ENCODE measurements at regions not wholly inside any gene's neighbourhood (a gene's known extent, or its start where the extent isn't known, plus 50 kb on each side); places are given as distances from the start of the nearest gene placed in this dataset.

- no peaks in the 10 kb centered on the region for H3K4me1 ChIP-seq (ENCODE audit: control insufficient read depth, insufficient read depth, low read length)
- no peaks in the 10 kb centered on the region for H3K9me3 ChIP-seq (ENCODE audit: control insufficient read depth, insufficient read depth, low read length)
- no peaks in the 10 kb centered on the region for H3K27me3 ChIP-seq (ENCODE audit: control insufficient read depth, insufficient read depth, low read length)
- H3K36me3 ChIP-seq (ENCODE audit: control insufficient read depth, insufficient read depth, low read length) = no peaks in the 10 kb centered on the region
- H3K9ac ChIP-seq (ENCODE audit: low read depth, low read length) = no peak overlapping the region
- H3K4me3 ChIP-seq (ENCODE audit: low read depth, low read length) = no peak overlapping the region
Measured at GRCh38 chr9:108535526-108535925, 320.3 kb downstream of the ACTL7B start.

- no peaks in the 10 kb centered on the region for H3K9me3 ChIP-seq (ENCODE audit: control insufficient read depth, insufficient read depth, low read length)
- H3K9ac ChIP-seq (ENCODE audit: low read depth, low read length) = no peak overlapping the region
- no peaks in the 10 kb centered on the region for H3K36me3 ChIP-seq (ENCODE audit: control insufficient read depth, insufficient read depth, low read length)
- H3K4me3 ChIP-seq (ENCODE audit: low read depth, low read length) = no peak overlapping the region
- H3K27me3 ChIP-seq (ENCODE audit: control insufficient read depth, insufficient read depth, low read length) = no peaks in the 10 kb centered on the region
- H3K4me1 ChIP-seq (ENCODE audit: control insufficient read depth, insufficient read depth, low read length) = no peaks in the 10 kb centered on the region
Measured at GRCh38 chr9:108534741-108535140, 321.0 kb downstream of the ACTL7B start.

DNA sequence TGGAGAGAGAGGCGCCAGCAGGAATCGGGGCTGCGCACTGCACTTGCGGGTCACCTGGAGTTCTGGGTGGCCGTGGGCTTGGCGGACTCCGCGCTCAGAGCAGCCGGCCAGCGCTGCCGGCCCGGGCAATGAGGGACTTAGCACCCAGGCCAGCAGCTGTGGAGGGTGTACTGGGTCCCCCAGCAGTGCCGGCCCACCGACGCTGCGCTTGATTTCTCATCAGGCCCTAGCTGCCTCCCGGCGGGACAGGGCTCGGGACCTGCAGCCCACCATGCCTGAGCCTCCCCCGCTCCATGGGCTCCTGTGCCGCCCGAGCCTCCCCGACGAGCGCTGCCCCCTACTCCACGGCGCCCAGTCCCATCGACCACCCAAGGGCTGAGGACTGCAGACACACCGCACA lies 325.6 kb downstream of the ACTL7B start:
- H3K9me3 ChIP-seq (ENCODE audit: control insufficient read depth, insufficient read depth, low read length) = no peaks in the 10 kb centered on the region
- H3K4me3 ChIP-seq (ENCODE audit: low read depth, low read length) = no peak overlapping the region
- H3K36me3 ChIP-seq (ENCODE audit: control insufficient read depth, insufficient read depth, low read length) = no peaks in the 10 kb centered on the region
- H3K27me3 ChIP-seq (ENCODE audit: control insufficient read depth, insufficient read depth, low read length) = no peaks in the 10 kb centered on the region
- H3K9ac ChIP-seq (ENCODE audit: low read depth, low read length) = no peak overlapping the region
- H3K4me1 ChIP-seq (ENCODE audit: control insufficient read depth, insufficient read depth, low read length) = no peaks in the 10 kb centered on the region

- H3K27me3 ChIP-seq (ENCODE audit: control insufficient read depth, insufficient read depth, low read length) = no peaks in the 10 kb centered on the region
- no peaks in the 10 kb centered on the region for H3K36me3 ChIP-seq (ENCODE audit: control insufficient read depth, insufficient read depth, low read length)
- H3K4me3 ChIP-seq (ENCODE audit: low read depth, low read length) = no peak overlapping the region
- H3K9me3 ChIP-seq (ENCODE audit: control insufficient read depth, insufficient read depth, low read length) = no peaks in the 10 kb centered on the region
- H3K4me1 ChIP-seq (ENCODE audit: control insufficient read depth, insufficient read depth, low read length) = no peaks in the 10 kb centered on the region
- H3K9ac ChIP-seq (ENCODE audit: low read depth, low read length) = no peak overlapping the region
Measured at GRCh38 chr9:108528231-108528630, 327.6 kb downstream of the ACTL7B start.

DNA sequence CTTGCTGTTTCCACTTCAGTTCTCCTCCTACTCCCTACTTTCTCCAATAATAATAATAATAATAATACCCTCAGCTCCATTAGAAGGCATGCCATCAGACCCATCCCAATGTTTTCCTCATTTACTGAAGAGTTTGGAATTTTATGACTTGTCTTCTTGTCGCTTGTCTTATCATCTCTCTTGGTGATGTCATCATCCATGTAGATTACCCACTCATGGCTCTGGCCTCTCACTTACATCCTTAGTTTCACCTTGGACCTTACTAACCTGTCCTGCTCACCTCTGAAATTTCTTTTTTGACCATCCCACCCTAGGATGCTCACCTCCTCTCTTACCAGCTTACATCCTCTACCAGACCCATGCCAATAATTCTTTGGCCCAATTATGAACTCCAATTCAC lies 329.3 kb downstream of the ACTL7B start:
- H3K9me3 ChIP-seq (ENCODE audit: control insufficient read depth, insufficient read depth, low read length) = no peaks in the 10 kb centered on the region
- no peaks in the 10 kb centered on the region for H3K27me3 ChIP-seq (ENCODE audit: control insufficient read depth, insufficient read depth, low read length)
- H3K36me3 ChIP-seq (ENCODE audit: control insufficient read depth, insufficient read depth, low read length) = no peaks in the 10 kb centered on the region
- H3K4me1 ChIP-seq (ENCODE audit: control insufficient read depth, insufficient read depth, low read length) = no peaks in the 10 kb centered on the region
- no peak overlapping the region for H3K4me3 ChIP-seq (ENCODE audit: low read depth, low read length)
- no peak overlapping the region for H3K9ac ChIP-seq (ENCODE audit: low read depth, low read length)

DNA sequence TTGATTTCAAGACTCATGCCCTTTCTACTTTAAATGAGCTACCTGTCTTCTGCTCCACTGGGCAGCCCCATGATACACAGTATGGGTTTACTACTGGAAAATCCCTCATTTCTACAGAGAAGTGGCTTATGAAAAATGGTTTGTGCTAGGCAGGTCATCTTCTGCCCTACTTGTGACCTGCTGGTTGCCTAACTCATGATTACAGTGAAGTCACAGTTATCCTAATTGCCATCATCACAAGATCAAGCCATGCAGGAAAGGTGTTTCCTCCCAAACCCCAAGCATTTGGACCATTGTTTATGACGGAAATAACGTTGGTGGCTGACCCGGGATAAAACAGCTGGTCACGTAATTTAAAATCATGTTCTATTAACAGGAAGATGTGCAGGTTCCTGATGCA lies 330.6 kb downstream of the ACTL7B start:
- Histone ChIP-seq H3K9me3 (ENCODE audit: control insufficient read depth, insufficient read depth, low read length) (no peaks in the 10 kb centered on the region), H3K27me3 (ENCODE audit: control insufficient read depth, insufficient read depth, low read length) (no peaks in the 10 kb centered on the region), H3K36me3 (ENCODE audit: control insufficient read depth, insufficient read depth, low read length) (no peaks in the 10 kb centered on the region), H3K4me3 (ENCODE audit: low read depth, low read length) (no peak overlapping the region), H3K4me1 (ENCODE audit: control insufficient read depth, insufficient read depth, low read length) (no peaks in the 10 kb centered on the region), H3K9ac (ENCODE audit: low read depth, low read length) (no peak overlapping the region)

DNA sequence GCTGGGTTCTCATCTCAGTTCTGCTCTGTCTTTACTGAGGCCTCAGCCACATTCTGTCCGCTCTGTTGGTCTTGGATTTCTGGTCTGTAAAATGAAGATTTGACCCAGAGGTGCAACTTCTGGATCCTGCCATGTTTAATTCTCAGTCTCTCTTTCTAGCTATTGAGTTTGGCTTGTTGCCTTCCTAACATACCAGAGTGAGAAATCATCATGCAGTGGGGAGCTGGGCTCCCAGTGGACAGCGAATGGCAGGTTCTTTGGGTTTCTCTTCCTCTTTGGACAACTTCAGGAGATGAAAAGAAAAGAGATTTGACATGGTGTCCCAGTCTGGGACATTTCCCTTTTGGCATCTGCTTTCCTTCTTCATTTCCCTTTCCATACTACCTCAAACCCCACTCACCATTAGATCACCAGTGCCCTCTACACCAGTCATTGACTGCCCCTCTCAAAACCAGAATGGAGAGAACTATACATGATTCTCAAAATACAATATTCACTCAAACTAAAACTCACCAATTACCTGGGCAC lies 334.7 kb downstream of the ACTL7B start:
- Histone ChIP-seq H3K9ac (ENCODE audit: low read depth, low read length) (no peak overlapping the region), H3K9me3 (ENCODE audit: control insufficient read depth, insufficient read depth, low read length) (no peaks in the 10 kb centered on the region), H3K27me3 (ENCODE audit: control insufficient read depth, insufficient read depth, low read length) (no peaks in the 10 kb centered on the region), H3K4me1 (ENCODE audit: control insufficient read depth, insufficient read depth, low read length) (no peaks in the 10 kb centered on the region), H3K4me3 (ENCODE audit: low read depth, low read length) (no peak overlapping the region), H3K36me3 (ENCODE audit: control insufficient read depth, insufficient read depth, low read length) (no peaks in the 10 kb centered on the region)

DNA sequence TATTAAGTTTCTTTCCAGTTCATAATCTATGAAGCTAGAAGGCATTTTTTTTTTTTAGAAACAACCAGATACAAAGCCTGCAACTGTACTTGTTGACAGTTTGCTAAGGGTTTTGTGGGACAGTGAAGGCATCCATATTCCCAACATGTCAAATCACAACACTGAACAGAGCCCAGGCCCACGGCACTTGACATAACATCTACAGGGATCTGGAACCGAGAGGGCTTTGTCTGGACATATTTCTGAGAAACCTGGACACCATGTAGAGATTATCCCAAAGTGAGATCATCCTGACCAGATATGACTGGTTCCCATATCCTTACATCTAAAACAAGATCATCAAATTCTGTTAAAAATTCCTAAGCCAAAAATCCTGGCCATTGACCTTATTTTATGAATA lies 336.3 kb downstream of the ACTL7B start:
- no peak overlapping the region for H3K4me3 ChIP-seq (ENCODE audit: low read depth, low read length)
- no peak overlapping the region for H3K9ac ChIP-seq (ENCODE audit: low read depth, low read length)
- no peaks in the 10 kb centered on the region for H3K36me3 ChIP-seq (ENCODE audit: control insufficient read depth, insufficient read depth, low read length)
- H3K9me3 ChIP-seq (ENCODE audit: control insufficient read depth, insufficient read depth, low read length) = no peaks in the 10 kb centered on the region
- H3K4me1 ChIP-seq (ENCODE audit: control insufficient read depth, insufficient read depth, low read length) = no peaks in the 10 kb centered on the region
- H3K27me3 ChIP-seq (ENCODE audit: control insufficient read depth, insufficient read depth, low read length) = no peaks in the 10 kb centered on the region

GRCh38 chr9:108517651-108518365 lies 338.0 kb downstream of the ACTL7B start:
- H3K9ac ChIP-seq (ENCODE audit: low read depth, low read length) = no peak overlapping the region

GRCh38 chr9:108516391-108516790 lies 339.4 kb downstream of the ACTL7B start:
- no peak overlapping the region for H3K9ac ChIP-seq (ENCODE audit: low read depth, low read length)
- H3K4me1 ChIP-seq (ENCODE audit: control insufficient read depth, insufficient read depth, low read length) = no peaks in the 10 kb centered on the region
- H3K4me3 ChIP-seq (ENCODE audit: low read depth, low read length) = no peak overlapping the region
- no peaks in the 10 kb centered on the region for H3K27me3 ChIP-seq (ENCODE audit: control insufficient read depth, insufficient read depth, low read length)
- no peaks in the 10 kb centered on the region for H3K9me3 ChIP-seq (ENCODE audit: control insufficient read depth, insufficient read depth, low read length)
- no peaks in the 10 kb centered on the region for H3K36me3 ChIP-seq (ENCODE audit: control insufficient read depth, insufficient read depth, low read length)

More at GRCh38 chr9:108517651-108518365, 338.0 kb downstream of the ACTL7B start:
- H3K9me3 ChIP-seq (ENCODE audit: control insufficient read depth, insufficient read depth, low read length) = no peaks in the 10 kb centered on the region
- no peak overlapping the region for H3K4me3 ChIP-seq (ENCODE audit: low read depth, low read length)
- no peaks in the 10 kb centered on the region for H3K27me3 ChIP-seq (ENCODE audit: control insufficient read depth, insufficient read depth, low read length)
- H3K36me3 ChIP-seq (ENCODE audit: control insufficient read depth, insufficient read depth, low read length) = no peaks in the 10 kb centered on the region
- no peaks in the 10 kb centered on the region for H3K4me1 ChIP-seq (ENCODE audit: control insufficient read depth, insufficient read depth, low read length)

GRCh38 chr9:108515856-108516255 lies 339.9 kb downstream of the ACTL7B start:
- Histone ChIP-seq H3K4me1 (ENCODE audit: control insufficient read depth, insufficient read depth, low read length) (no peaks in the 10 kb centered on the region), H3K4me3 (ENCODE audit: low read depth, low read length) (no peak overlapping the region), H3K27me3 (ENCODE audit: control insufficient read depth, insufficient read depth, low read length) (no peaks in the 10 kb centered on the region), H3K9ac (ENCODE audit: low read depth, low read length) (no peak overlapping the region), H3K36me3 (ENCODE audit: control insufficient read depth, insufficient read depth, low read length) (no peaks in the 10 kb centered on the region), H3K9me3 (ENCODE audit: control insufficient read depth, insufficient read depth, low read length) (no peaks in the 10 kb centered on the region)

DNA sequence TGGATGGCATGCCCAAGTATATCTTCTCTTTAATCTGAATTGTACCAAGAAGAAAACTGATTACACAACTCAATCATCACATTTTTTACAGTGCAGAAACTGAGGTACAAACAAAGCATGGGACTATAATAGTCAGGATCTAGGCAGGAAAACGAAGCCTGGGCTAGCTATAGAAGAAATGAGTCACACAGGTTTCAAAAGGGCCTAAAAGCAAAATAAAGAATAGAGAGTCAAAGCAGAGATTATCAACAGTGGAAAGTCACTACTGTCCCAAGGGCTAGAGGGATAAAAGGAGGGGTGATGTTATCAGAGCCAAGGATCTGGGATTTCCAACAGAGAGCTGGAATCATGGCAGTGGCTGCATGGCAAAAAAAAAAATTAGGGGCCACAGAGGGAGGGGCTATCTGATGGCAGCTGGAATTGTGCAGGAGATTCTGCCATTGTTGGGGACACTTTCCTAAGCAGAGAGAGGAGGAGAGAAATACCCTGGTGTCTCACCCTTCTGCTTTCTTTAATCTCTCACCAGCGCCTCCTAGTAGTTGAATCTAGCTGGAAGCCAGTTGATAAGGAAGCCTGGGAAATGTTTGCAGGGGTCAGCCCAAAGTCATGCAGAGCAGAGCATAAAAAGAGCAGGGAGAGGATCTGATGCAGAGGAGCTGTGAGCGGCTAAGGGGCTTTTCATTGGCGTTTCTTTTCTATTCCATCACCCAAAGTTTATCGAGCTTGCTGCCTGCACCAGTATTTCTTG lies 343.2 kb downstream of the ACTL7B start:
- no peaks in the 10 kb centered on the region for H3K27me3 ChIP-seq (ENCODE audit: control insufficient read depth, insufficient read depth, low read length)
- H3K36me3 ChIP-seq (ENCODE audit: control insufficient read depth, insufficient read depth, low read length) = no peaks in the 10 kb centered on the region
- no peak overlapping the region for H3K4me3 ChIP-seq (ENCODE audit: low read depth, low read length)
- H3K4me1 ChIP-seq (ENCODE audit: control insufficient read depth, insufficient read depth, low read length) = no peaks in the 10 kb centered on the region
- H3K9me3 ChIP-seq (ENCODE audit: control insufficient read depth, insufficient read depth, low read length) = no peaks in the 10 kb centered on the region
- no peak overlapping the region for H3K9ac ChIP-seq (ENCODE audit: low read depth, low read length)

All from iPS-15b (cell line).